ENCODE measurements at regions not wholly inside any gene's neighbourhood (a gene's known extent, or its start where the extent isn't known, plus 50 kb on each side); places are given as distances from the start of the nearest gene placed in this dataset.

GRCh38 chr14:96637521-96637920, 135.3 kb downstream of the PAPOLA start:
- TF ChIP-seq CTCF (IDR thresholded peaks at IDR 0.05; ENCODE audit: insufficient read depth, low read depth, low read length, missing control alignments), result no peak
- no peak for DNase-seq (ENCODE audit: low read depth)

GRCh38 chr14:96638041-96638855, 136.1 kb downstream of the PAPOLA start:
- no peak for DNase-seq (ENCODE audit: low read depth)
- no peak for TF ChIP-seq CTCF (IDR thresholded peaks at IDR 0.05; ENCODE audit: insufficient read depth, low read depth, low read length, missing control alignments)
- no peak overlapping the region for H3K4me3 ChIP-seq (ENCODE audit: low read length)

More at GRCh38 chr14:96637521-96637920, 135.3 kb downstream of the PAPOLA start:
- no peak overlapping the region for H3K4me3 ChIP-seq (ENCODE audit: low read length)

- no peak overlapping the region for H3K4me3 ChIP-seq (ENCODE audit: low read length)
- no peak for DNase-seq (ENCODE audit: low read depth)
- TF ChIP-seq CTCF (IDR thresholded peaks at IDR 0.05; ENCODE audit: insufficient read depth, low read depth, low read length, missing control alignments), result no peak
These were observed 137.4 kb downstream of the PAPOLA start for GRCh38 chr14:96639550-96639949.

- TF ChIP-seq CTCF (IDR thresholded peaks at IDR 0.05; ENCODE audit: insufficient read depth, low read depth, low read length, missing control alignments), result no peak
- no peak overlapping the region for H3K4me3 ChIP-seq (ENCODE audit: low read length)
- DNase-seq (ENCODE audit: low read depth), result no peak
These were observed 146.5 kb downstream of the PAPOLA start for GRCh38 chr14:96648506-96649326.

- H3K4me3 ChIP-seq (ENCODE audit: low read length), result no peak overlapping the region
- no peak for TF ChIP-seq CTCF (IDR thresholded peaks at IDR 0.05; ENCODE audit: insufficient read depth, low read depth, low read length, missing control alignments)
- no peak for DNase-seq (ENCODE audit: low read depth)
These were observed 147.1 kb downstream of the PAPOLA start for GRCh38 chr14:96649327-96649601.

GRCh38 chr14:96653597-96653996, 143.6 kb upstream of the VRK1 start:
- DNase-seq (ENCODE audit: low read depth), result no peak
- no peak overlapping the region for H3K4me3 ChIP-seq (ENCODE audit: low read length)
- no peak for TF ChIP-seq CTCF (IDR thresholded peaks at IDR 0.05; ENCODE audit: insufficient read depth, low read depth, low read length, missing control alignments)

All from epithelial cell of esophagus (primary cell).